Esophagus muscularis mucosa (tissue), 4 donors: ENCODE measurements at regions not wholly inside any gene's neighbourhood (a gene's known extent, or its start where the extent isn't known, plus 50 kb on each side); places are given as distances from the start of the nearest gene placed in this dataset.

Experiments used
- DNase-seq: peaks from one replicate; pipeline ENCODE4 v3.0.0-alpha.2; 2017; ENCODE audit errors: extremely low spot score
- H3K27ac ChIP-seq, 4 donors: fragments of 200-600 bp; sonication (generic); replicated peaks in 1 of 4; 1 replicate in 3 of 4; 2 replicates in 1 of 4; pipeline ENCODE4 v1.5.1; 2016 to 2019; ENCODE audit warnings: mild to moderate bottlenecking in 1 of 4
- H3K27me3 ChIP-seq, 4 donors: fragments of 200-600 bp; sonication (generic); one replicate each; pipeline versions ENCODE4 v1.5.1 to v1.6.0; 2016 to 2019
- H3K36me3 ChIP-seq, 4 donors: fragments of 200-600 bp; sonication (generic); one replicate each; pipeline ENCODE4 v1.5.1; 2016 to 2019
- H3K4me1 ChIP-seq, 4 donors: fragments of 200-600 bp; sonication (generic); one replicate each; pipeline ENCODE4 v1.5.1; 2016 to 2019
- H3K4me3 ChIP-seq, 4 donors: fragments of 200-600 bp; sonication (generic); 1 replicate in 2 of 4; 2 replicates in 2 of 4; pipeline ENCODE4 v1.5.1; 2016 to 2019; ENCODE audit warnings: mild to moderate bottlenecking in 4 of 4, moderate library complexity in 1 of 4
- H3K9me3 ChIP-seq, 4 donors: fragments of 200-600 bp; sonication (generic); 1 replicate in 3 of 4; 2 replicates in 1 of 4; pipeline ENCODE4 v1.5.1; 2016 to 2019
- CTCF ChIP-seq, 3 experiments: fragments of 200-600 bp in 2 of 3; fragments of 450-650 bp in 1 of 3; sonication (generic) in 2 of 3; IDR thresholded peaks; one replicate each; pipeline ENCODE4 v1.5.1; 2017 to 2019; ENCODE audit warnings: antibody characterized with exemption in 3 of 3, mild to moderate bottlenecking in 2 of 3, moderate library complexity in 1 of 3
- EP300 ChIP-seq: sonication (generic); formaldehyde crosslinking; IDR thresholded peaks from one replicate; pipeline ENCODE4 v1.6.1; 2017; ENCODE audit warnings: antibody characterized with exemption
- POLR2A ChIP-seq: fragments of 450-650 bp; IDR thresholded peaks from one replicate; pipeline ENCODE4 v1.6.1; 2017; ENCODE audit warnings: antibody characterized with exemption, moderate library complexity, mild to moderate bottlenecking, low read depth
- POLR2AphosphoS5 ChIP-seq, 2 donors: sonication (generic); formaldehyde crosslinking; IDR thresholded peaks; one replicate each; pipeline ENCODE4 v1.6.1; 2017; ENCODE audit warnings: antibody characterized with exemption in 2 of 2
- WGBS: methylation state at CpG from one replicate; pipeline ENCODE4 v1.1.5; 2018; 5-methylcytosine and 5-hydroxymethylcytosine counted together
- intact Hi-C: fragments of 100-400 bp; cut with DNase I; formaldehyde crosslinking; loops from one replicate; pipeline ENCODE4 v1.15.1; 2023

DNA sequence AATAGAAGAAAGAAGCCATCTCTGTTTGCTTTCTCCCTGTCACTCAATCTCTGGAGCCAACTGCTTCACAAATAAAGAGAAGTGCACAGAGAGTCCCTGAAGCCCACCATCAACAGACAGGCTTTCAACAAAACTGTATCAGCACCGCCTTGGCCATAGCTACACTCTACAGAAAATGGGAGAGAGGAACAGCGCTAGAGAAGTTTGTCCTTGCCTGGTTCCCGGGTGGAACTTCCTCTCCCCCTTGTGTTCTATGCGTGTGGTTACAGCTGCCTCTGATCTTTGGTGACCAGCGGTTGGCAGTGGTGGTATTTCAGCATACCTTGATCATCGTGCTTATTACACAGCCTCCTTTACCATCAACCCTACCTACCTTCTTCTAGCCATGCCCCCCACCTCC is 91.4 kb upstream of the CCL2 start:
- 15% methylated on average over 6 of the region's 6 CpGs for WGBS
- TF ChIP-seq POLR2AphosphoS5 (IDR thresholded peaks at IDR 0.05), result no peak
- peak in 1 of 3 experiments; percentile 34 for TF ChIP-seq CTCF (IDR thresholded peaks at IDR 0.05)
- no peak for TF ChIP-seq POLR2A
- Histone ChIP-seq H3K36me3 (no peaks in the 10 kb centered on the region), H3K27ac (no peak overlapping the region), H3K27me3 (peaks cover 0 to 61% (median 0%) of the 10 kb centered on the region in 4 donors), H3K4me1 (peaks cover 0 to 4% (median 2%) of the 10 kb centered on the region in 4 donors), H3K9me3 (no peaks in the 10 kb centered on the region), H3K4me3 (no peak overlapping the region)
- intact Hi-C loops, result no loop called here
- no peak for DNase-seq

GRCh38 chr17:34164837-34165236 is 90.2 kb upstream of the CCL2 start:
- WGBS, result 75% methylated on average over 4 of the region's 4 CpGs
- Histone ChIP-seq H3K27me3 (peaks cover 0 to 49% (median 0%) of the 10 kb centered on the region in 4 donors), H3K4me3 (no peak overlapping the region), H3K4me1 (peaks cover 0 to 4% (median 2%) of the 10 kb centered on the region in 4 donors), H3K27ac (no peak overlapping the region), H3K36me3 (no peaks in the 10 kb centered on the region), H3K9me3 (no peaks in the 10 kb centered on the region)
- no peak for TF ChIP-seq CTCF (IDR thresholded peaks at IDR 0.05)
- TF ChIP-seq EP300, result no peak
- no peak for TF ChIP-seq POLR2AphosphoS5 (IDR thresholded peaks at IDR 0.05)
- no peak for DNase-seq
- intact Hi-C loops, result no loop called here

GRCh38 chr17:34166352-34166751 is 88.7 kb upstream of the CCL2 start:
- Histone ChIP-seq H3K27me3 (peaks cover 0 to 34% (median 0%) of the 10 kb centered on the region in 4 donors), H3K4me3 (no peak overlapping the region), H3K9me3 (no peaks in the 10 kb centered on the region), H3K36me3 (no peaks in the 10 kb centered on the region), H3K4me1 (peaks cover 0 to 4% (median 2%) of the 10 kb centered on the region in 4 donors), H3K27ac (no peak overlapping the region)
- intact Hi-C loops, result no loop called here
- DNase-seq, result no peak
- TF ChIP-seq EP300 (no peak), POLR2A (no peak), CTCF (IDR thresholded peaks at IDR 0.05) (no peak), POLR2AphosphoS5 (IDR thresholded peaks at IDR 0.05) (no peak)

DNA sequence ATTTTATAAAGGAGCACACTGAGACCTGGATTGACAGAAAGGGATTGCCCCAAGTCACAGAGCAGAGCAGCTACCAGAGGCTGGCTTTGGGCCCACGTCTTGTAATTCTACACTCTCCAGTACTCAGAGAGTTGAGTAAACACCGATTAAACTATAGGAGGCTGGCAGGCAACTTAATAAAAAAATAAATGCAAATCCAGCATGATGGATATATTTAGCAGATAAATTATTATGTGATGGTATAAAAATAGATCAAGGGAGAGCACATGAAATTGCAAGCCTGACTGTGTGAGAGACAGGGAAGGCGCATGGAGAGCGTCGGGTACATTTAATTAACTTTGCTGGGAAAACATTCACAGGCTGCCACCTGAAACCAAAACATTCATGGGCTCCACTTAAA is 87.7 kb upstream of the CCL2 start:
- WGBS, result 46% methylated on average over 5 of the region's 5 CpGs
- H3K9me3 ChIP-seq, result no peaks in the 10 kb centered on the region
- intact Hi-C loops, result no loop called here
- TF ChIP-seq CTCF (IDR thresholded peaks at IDR 0.05) (no peak), EP300 (no peak), POLR2AphosphoS5 (IDR thresholded peaks at IDR 0.05) (no peak), POLR2A (no peak)
- peaks cover 0 to 4% (median 2%) of the 10 kb centered on the region in 4 donors for H3K4me1 ChIP-seq
- H3K27ac ChIP-seq, result no peak overlapping the region
- DNase-seq, result no peak
- no peak overlapping the region for H3K4me3 ChIP-seq
- H3K36me3 ChIP-seq, result no peaks in the 10 kb centered on the region
- peaks cover 0 to 35% (median 0%) of the 10 kb centered on the region in 4 donors for H3K27me3 ChIP-seq

DNA sequence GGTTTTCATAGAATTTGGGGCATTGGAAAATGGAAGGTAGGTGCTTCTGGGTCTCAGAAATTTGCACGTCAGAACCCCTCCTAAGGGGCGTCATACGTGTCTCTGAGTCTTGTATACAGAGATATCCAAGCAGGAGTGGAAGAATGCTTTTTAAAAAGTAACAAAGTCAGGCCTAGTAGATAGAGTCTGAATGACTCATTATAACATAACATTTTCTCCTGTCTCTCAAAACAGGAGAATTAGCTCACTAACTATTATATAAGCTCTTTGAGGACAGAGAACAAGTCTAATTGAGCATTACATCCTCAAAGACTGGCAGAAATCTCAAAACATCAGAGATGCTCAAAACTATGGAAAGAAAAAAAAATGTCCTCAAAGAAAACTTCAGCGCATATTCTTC is 86.1 kb upstream of the CCL2 start:
- H3K36me3 ChIP-seq, result no peaks in the 10 kb centered on the region
- no peaks in the 10 kb centered on the region for H3K9me3 ChIP-seq
- H3K4me1 ChIP-seq, result peaks cover 0 to 4% (median 2%) of the 10 kb centered on the region in 4 donors
- no peak for DNase-seq
- TF ChIP-seq EP300, result no peak
- no peak for TF ChIP-seq CTCF (IDR thresholded peaks at IDR 0.05)
- no peak for TF ChIP-seq POLR2AphosphoS5 (IDR thresholded peaks at IDR 0.05)
- no peak for TF ChIP-seq POLR2A
- intact Hi-C loops, result no loop called here
- H3K27ac ChIP-seq, result no peak overlapping the region
- no peak overlapping the region for H3K4me3 ChIP-seq
- WGBS, result 88% methylated on average over 4 of the region's 4 CpGs
- H3K27me3 ChIP-seq, result peaks cover 0 to 22% (median 0%) of the 10 kb centered on the region in 4 donors
